Activated CD8-positive, alpha-beta memory T cell treated with anti-CD3 and anti-CD28 coated beads for 1 hour (primary cell): ENCODE measurements at regions not wholly inside any gene's neighbourhood (a gene's known extent, or its start where the extent isn't known, plus 50 kb on each side); places are given as distances from the start of the nearest gene placed in this dataset.
"Not testable (repeated sequence)": the region's sequence is repeated elsewhere in the genome, so short reads cannot be mapped to it uniquely, and the experiment has no call there.

Source experiments
- DNase-seq, 2 donors: peaks; one replicate each; pipeline ENCODE4 v3.0.0-alpha.2; 2020; ENCODE audit warnings: low read depth in 1 of 2; ENCODE audit errors: extremely low read depth in 1 of 2

DNA sequence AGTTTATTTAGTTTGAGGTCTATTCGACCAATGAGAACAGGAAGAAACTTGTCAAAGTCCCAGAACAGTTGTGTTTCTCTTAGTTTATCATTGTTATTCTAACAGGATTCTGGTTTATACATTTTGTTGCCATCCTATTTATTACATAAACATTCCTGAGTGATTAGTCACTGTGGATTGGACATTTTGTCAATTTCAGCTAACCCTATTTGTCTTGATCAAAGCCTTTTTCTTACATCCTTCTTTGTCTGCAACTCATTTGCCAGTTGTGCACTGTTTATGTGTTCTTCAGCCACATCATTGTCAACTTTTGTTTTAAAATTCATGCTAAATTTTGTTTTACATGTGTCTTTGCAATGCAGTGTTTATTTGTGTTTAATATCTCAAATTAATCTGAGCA lies 886.0 kb upstream of the SLC10A2 start:
- no peak for DNase-seq

DNA sequence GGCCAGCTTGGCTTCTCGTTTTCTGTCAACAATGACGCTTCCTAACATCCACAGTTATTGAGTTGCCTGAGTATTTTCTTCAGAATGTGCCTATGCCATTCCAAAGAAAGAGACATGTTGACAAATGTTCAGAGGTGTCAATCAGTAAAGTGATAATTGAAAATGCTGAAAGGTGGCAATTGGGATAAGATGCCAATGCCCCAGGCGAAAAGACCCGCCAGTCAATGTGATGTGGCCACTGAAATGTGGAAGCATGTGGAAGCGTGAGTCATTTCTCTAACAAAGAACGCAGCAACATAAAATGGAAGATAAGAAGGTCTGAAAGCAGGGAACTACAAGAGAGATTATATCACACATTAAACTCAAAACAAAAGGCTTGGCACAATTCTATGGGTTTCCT lies 882.2 kb upstream of the SLC10A2 start:
- DNase-seq = no peak

DNA sequence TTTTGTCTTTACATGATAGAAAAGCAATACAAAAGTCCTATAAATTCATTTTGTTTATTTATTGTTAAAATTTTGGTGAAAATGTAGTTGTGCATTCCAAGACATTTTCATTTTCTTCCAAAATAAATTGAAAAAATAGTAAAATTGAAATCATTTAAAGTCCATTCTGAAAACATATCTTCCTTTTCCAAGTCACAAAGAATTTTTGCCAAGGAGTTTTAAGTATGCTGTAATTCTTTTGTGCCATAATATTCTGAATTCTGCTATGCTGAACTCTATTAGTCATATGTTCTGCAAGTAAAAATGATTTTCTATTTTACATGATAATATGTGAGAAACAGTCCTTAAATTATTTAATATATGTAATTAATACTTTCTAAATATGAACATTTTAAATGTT lies 879.6 kb upstream of the SLC10A2 start:
- DNase-seq = no peak

DNA sequence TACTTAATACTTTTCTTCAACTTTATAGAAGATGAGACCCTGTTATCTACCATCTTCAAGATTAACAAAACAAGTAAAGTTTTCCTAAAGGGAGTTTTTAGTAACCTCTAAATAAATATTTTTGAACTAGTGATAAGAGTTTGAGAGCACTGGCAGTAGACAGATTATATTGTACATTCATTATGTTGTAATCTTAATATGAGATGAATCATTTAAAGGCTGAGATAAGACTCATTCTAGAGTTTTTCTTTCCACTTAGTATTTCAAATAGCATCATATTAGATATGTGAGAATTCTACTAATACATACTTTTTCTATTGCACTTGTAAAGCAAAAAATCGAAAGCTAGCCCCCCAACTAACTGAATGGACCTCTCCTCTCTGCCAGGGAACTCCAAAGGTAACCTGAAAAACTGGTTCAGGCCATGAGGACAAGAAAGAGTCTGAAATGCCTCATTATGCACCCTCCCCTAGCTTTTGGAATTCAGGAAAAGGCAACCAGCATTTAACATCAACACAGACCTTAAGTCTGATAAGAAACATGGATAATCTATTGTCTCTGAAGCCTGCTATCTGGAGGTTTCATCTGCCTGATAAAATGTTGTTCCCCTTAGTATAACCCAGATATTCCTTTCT lies 875.4 kb upstream of the SLC10A2 start:
- no peak for DNase-seq

DNA sequence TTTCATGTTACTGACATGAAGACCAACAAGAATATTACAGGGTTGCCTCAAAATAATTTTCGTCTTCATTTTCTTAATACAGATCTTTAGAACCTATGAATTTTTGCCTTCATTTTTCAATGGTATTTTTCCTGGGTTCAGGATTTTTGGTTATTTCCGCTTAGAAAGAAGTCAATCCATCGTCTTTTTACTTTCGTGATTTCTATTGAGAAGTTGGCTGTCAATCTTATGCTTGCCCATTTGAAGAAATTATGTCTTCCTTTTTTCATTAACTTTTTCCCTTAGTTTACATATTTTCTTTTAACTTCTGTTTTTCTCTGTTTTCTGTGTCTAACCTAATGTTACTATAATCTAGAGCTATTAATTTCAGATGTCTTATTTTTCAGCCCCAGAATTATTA lies 868.9 kb upstream of the SLC10A2 start:
- no peak for DNase-seq

DNA sequence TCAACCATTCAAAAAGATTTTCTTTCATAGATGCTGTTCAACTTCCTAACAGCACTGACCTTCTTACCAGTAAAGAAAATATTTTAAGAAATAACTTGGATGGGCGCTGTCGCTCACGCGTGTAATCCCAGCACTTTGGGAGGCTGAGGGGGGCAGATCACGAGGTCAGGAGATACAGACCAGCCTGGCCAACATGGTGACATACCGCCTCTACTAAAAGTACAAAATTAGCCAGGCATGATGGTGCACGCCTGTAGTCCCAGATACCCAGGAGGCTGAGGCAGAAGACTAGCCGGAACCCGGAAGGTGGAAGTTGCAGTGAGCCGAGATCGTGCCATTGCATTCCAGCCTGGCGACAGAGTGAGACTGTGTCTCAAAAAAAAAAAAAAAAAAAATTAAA lies 865.7 kb upstream of the SLC10A2 start:
- DNase-seq = no peak

DNA sequence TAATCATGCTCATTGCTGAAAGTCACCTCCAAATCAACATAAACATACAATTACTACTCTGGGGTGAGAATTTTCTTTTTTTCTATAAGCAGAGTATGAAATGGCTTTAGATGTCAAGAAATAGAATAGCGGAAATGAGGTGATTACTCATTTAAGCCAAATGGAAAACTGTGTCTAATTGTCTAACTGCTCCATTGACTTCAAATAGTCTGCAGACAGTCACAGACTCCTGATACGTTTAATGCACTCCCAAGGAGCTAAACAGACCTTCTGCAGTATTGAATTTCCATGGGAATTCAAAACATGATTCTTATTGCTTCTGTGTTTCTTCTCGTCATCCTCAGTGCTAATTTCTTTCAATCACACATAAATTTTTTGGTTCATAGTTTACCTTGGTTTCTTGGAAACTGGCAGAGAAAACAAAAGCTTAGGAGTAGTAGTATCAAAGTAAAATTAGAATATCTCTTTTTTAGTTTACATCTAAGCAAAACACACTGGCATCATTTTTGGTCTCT lies 865.2 kb upstream of the SLC10A2 start:
- no peak for DNase-seq

DNA sequence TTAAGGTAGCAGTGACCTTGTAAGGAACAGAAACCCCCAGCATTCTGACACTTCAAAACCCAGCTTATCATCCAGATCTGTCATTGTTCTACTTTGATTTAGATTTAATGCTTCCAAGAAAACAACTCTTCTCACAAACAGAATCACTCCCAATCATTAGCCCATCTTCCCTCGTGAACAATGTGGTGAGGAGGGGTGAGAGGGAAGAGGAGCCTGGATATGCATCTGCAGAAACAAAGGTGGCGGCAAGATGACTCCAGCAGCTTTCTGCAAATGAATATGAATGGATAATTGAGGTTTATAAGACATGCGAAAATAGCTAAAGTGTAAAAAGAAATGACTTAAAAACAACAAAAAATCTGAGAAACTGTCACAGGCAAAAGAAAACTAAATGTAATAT lies 859.9 kb upstream of the SLC10A2 start:
- no peak for DNase-seq

DNA sequence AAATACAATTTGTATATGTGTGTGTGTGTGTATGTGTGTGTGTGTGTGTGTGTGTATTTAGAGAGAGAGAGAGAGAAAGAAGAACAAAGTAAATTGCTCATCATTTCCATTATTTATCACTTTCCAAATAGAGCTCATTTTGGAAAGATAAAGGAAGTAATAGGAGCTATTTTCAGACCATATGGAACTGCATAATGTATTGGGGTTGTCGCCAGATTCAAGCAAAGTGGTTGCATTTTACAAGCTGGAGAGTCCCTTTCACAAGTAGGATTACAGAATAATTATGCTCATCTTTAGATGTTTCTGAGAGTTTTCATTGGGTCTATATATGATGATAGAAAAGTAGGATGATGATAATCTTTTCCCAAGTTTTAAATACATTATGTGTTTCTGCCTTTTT lies 842.7 kb upstream of the SLC10A2 start:
- DNase-seq = no peak

DNA sequence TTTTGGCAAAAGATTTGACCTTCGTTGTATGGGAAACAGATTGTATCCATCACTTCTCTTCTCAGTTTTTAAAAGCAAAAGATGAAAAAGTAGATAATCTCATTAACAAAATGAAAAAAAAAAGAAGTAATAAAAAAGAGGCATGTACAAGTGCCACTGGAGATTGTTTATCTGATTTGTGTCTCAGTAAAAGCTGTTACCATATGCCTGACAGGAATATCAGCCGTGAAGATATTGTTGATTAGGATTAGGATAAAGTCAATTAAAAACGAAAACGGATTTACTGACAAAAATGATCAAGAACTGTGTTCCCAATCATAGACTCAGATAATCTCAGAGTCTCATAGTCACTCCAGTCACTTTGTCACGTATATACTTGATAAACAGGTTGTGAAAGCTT lies 842.1 kb upstream of the SLC10A2 start:
- DNase-seq = no peak

DNA sequence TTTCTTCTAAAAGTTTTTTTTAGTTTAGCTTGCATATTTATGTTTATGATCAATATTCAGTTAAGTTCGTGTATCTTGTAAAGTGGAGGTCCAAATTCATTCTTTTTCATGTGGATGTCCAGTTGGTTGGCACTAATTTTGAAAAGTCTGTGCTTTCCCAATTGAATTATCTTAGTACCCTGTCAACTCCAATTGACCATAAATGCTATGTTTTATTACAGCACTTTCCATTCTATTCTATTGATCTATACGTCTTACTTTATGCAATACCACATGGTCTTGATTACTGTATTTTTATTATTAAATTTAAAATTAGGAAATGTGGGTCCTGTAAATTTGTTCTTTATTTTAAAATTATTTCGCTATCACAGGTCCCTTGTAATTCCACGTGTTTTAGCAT lies 837.6 kb upstream of the SLC10A2 start:
- DNase-seq = no peak

DNA sequence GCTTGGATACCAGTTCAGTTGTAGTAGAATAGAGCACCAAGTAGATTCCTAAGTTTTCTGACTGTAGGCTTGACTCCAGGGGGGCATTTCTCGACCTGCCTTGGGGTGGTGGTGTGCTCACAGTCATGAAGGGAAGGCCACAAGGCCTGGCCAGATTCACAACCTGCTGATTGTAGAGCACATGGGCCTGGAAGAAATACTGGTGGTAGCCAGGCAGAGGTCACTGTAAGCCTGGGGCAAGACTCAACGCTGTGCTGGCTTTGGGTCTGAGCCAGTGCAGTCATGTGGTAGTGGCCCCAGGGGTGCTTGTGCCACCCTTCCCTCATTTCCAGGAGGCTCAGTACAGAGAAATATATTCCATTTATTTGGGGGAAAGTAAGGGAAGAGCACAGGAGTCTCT lies 832.3 kb upstream of the SLC10A2 start:
- no peak for DNase-seq

DNA sequence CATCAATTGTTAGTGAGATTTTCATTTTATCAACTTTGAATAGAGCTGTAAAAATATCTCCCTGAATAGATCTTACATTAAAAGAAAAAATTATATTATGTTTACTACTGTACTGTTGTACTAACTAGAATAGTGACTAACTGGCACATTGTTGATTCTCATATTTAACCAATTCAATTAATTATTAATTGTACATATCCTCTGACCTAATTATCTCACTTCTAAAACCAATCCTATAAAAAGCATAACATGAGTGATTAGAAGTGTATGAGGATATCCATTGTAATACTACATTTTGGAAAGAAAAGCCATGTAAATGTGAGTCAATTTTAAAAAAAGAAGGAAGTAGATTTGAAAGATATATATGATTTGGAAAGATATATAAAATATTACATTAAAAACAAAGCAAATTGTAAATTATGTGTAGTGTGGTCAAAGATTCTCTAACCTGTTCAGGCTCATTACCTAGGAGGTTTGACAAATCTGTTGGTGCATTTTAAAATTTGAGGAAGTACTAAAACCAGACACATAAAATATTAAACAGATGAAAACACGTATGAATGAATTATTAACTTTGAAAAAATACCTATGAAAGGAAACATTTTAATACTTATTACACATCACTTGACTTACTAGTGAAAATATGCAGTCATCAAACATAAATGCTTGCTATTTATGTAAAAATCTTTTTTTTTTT lies 829.8 kb upstream of the SLC10A2 start:
- DNase-seq = no peak

DNA sequence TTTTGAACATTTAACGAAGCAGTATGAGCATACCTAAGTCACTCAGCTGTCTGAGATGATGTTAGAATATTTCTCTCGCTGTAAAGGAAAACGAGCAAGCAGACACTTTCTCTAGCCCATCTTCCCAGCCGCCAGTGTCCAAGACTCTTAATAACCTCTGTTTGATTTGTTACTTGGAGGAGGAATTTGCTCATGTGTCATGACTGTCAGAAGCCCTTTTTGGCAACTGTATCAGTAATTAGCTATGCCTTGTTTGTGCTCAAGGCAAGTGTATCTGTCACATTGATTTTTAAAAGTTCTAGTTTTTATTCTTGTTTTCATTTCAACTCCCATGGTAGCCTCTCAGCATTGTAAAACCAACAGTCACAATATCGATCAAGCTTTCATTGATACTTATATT lies 828.4 kb upstream of the SLC10A2 start:
- no peak for DNase-seq

DNA sequence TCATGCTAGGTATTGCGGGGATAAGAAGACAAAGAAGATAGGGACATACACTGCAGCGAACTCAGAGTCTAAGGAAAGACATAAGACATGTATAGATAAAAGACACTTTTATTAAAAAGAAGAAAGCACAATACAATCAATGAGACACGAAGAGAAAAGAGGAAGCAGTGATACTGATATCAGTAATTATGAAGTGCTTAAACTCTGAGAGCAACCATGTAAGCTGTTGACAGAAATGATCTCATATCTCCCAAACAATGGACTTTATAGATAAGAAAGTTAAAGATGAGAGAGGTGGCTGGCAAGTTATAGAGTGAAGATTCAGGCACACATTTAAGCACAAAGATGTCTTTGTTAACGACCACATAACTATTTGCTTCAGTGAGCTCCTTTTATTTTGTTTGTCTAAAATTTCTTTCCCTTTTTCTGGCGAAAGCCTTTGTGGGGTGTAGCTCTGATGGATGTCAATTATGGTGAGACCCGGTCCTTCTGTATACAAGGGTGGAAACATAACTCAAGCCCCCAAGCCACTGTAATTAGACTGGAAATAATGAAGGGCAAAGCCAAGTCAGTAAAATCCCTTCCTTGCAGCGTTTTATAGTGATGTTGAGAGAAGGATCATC lies 818.0 kb upstream of the SLC10A2 start:
- no peak for DNase-seq

DNA sequence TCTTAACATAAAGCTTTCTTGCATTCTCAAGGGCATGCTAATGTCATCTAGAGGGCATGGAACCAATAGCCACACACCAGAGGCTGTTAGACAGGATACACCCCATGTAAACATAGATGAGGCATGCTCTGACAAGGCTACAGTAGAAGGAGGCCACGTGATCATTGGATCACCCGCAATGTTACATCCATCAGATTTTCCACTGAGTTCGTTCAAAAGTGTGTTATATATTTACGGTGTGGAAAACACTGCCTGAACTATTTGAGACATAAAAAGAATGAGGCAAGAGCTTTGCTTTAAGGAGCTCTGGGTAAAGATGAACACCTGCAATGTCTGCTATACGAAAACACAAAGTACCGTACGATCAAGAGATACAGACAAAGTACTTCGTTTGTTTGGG lies 817.5 kb upstream of the SLC10A2 start:
- DNase-seq = no peak

DNA sequence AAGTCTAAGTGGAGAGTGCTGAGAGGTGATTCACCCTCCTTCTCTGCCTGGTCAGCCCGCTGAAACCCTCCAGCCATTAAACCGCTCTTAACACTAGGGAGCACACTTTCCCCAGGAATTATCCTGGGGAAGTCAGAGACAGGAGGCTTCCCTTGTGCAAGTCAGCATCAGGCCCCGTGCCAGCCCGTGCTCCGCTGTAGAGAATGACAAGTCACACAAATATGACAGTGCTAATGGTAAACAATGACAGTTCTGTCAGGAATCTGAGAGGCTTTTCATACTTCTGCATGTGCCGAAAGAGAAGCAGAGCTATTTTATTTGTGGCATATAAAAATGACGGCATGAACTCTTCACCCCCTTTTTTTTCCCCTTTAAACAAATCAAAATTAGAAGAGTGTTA lies 816.9 kb upstream of the SLC10A2 start:
- DNase-seq = no peak

DNA sequence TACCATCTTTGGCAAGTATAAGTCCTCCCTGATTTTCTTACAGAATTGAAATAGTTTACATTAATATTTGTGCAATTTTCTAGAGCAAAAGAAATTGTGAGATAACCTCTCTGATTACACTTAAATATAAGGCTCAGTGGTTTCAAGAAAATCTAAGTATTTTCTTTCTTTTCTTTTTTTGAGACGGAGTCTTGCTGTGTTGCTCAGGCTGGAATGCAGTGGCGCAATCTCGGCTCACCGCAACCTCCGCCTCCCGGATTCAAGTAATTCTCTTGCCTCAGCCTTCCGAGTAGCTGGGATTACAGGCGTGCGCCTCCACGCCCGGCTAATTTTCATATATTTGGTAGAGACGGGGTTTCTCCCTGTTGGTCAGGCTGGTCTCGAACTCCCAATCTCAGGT lies 813.9 kb upstream of the SLC10A2 start:
- not testable (repeated sequence) for DNase-seq

DNA sequence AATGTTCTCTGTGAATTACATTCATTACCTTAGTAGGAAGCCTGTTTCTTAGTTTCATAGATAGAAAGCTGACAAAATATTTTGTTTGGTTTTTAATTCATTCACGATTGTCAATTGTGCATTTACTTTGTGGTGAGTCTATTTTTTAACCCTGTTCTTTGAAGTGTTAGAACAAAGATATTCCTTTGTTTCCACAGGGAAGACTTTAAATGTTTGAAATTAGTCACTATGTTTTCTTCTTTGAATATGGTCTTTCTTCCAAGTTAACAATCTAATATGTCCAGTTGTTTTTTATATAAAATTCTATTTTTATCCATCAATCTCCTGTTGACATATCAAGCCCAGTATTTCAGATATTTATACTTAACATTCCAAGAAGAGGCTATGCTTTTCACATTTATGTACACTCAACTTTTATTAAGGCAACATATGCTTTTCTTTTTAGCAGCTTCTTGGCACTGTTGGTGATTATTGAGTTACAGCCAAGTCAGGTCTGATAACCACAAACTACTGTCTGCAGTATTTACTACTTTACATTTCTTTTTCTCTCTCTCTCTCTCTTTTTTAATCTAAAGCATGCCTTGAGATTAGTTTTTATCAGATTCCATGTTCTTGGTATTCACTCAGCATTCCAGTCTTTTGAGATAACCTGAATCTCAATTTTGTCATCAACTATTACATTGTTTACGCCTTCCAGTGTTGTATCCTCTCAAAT lies 812.8 kb upstream of the SLC10A2 start:
- no peak for DNase-seq

DNA sequence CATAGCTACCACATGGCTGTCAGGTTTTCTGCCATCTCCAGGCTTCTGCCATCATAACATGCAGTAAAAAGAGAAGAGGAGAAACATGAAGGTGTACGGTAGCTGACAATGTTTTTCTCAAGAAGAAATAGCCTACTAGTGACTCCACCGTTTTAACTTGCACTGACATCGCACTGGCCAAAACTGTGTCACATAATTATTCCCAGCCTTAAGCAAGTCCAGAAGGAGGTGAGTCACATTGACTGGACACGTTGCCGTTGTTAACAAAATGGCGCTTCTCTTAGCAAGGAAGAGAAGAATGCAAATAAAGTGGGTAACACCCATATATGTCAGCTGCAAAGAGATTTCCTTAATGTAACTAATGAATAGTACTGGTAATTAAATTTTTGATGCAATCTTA lies 810.4 kb upstream of the SLC10A2 start:
- no peak for DNase-seq

DNA sequence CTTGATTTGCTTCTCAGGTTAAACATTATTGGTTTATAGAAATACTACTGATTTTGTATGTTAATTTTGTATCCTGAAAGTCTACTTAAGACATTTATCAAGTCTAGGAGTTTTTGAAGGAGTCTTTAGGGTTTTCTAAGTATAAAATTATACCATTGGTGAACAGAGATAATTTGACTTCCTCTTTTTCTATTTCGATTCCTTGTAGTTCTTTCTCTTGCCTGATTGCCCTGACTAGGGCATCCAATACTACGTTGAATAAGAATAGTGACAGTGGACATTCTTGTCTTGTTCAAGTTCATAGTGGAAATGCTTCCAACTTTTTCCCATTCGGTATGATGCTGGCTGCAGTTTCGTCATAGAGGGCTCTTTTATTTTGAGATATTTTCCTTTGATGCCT lies 807.5 kb upstream of the SLC10A2 start:
- DNase-seq = no peak

DNA sequence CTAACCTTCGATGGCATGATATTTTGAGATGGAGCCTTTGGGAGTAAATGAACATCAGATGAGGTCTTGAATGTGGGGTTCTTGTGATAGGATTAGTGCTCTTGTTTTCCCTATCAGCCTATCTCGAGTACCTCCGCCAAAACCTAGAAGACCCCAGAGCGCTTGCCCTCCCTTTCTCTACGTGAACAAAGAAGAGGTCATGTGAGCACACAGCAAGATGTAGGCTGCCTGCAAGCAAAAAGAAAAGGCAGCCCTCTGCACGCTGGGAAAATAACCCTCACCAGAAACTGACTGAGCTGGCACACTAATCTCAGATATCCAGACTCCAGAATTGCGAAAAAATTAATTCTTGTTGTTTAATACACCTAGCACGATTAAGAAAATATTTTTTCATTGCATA lies 799.8 kb upstream of the SLC10A2 start:
- DNase-seq = no peak
